Liver (tissue), 8 donors: ENCODE measurements at regions not wholly inside any gene's neighbourhood (a gene's known extent, or its start where the extent isn't known, plus 50 kb on each side); places are given as distances from the start of the nearest gene placed in this dataset.

Source experiments
- DNase-seq: peaks from one replicate; pipeline ENCODE4 v3.0.0-alpha.2; 2017; ENCODE audit warnings: low spot score
- H3K27ac ChIP-seq, 2 donors: one replicate each; pipeline ENCODE4 v1.7.0; 2013; ENCODE audit warnings: inconsistent platforms in 2 of 2, low read length in 2 of 2, control low read depth in 1 of 2, low read depth in 1 of 2, mild to moderate bottlenecking in 1 of 2
- H3K27me3 ChIP-seq, 4 donors: one replicate each; pipeline versions ENCODE4 v1.6.1 to v1.7.0; 2013; ENCODE audit warnings: low read length in 3 of 4, inconsistent platforms in 1 of 4, mild to moderate bottlenecking in 1 of 4, moderate library complexity in 1 of 4; ENCODE audit not compliant: control insufficient read depth in 4 of 4, insufficient read depth in 4 of 4
- H3K36me3 ChIP-seq, 4 donors: one replicate each; pipeline versions ENCODE4 v1.6.1 to v1.7.0; 2013; ENCODE audit warnings: low read length in 3 of 4, mild to moderate bottlenecking in 3 of 4, low read depth in 1 of 4, moderate library complexity in 1 of 4; ENCODE audit not compliant: control insufficient read depth in 4 of 4, insufficient read depth in 3 of 4
- H3K4me1 ChIP-seq, 4 donors: one replicate each; pipeline versions ENCODE4 v1.6.1 to v1.7.0; 2013; ENCODE audit warnings: low read length in 3 of 4, mild to moderate bottlenecking in 3 of 4, moderate library complexity in 1 of 4; ENCODE audit not compliant: control insufficient read depth in 4 of 4, insufficient read depth in 4 of 4
- H3K4me3 ChIP-seq, 3 donors: one replicate each; pipeline versions ENCODE4 v1.6.1 to v1.7.0; 2013; ENCODE audit warnings: low read length in 3 of 3, control low read depth in 1 of 3, low read depth in 1 of 3, mild to moderate bottlenecking in 1 of 3
- H3K9ac ChIP-seq, 2 donors: one replicate each; pipeline ENCODE4 v1.7.0; 2013; ENCODE audit warnings: low read length in 2 of 2, mild to moderate bottlenecking in 2 of 2, moderate library complexity in 2 of 2, control low read depth in 1 of 2, low read depth in 1 of 2
- H3K9me3 ChIP-seq, 4 donors: one replicate each; pipeline versions ENCODE4 v1.6.1 to v1.7.0; 2013; ENCODE audit warnings: low read length in 3 of 4; ENCODE audit not compliant: control insufficient read depth in 4 of 4
- ATF3 ChIP-seq: IDR thresholded peaks from 2 replicates; pipeline ENCODE4 v1.6.1; 2016; ENCODE audit warnings: antibody characterized with exemption
- EGR1 ChIP-seq, 2 donors: IDR thresholded peaks; 2 replicates each; pipeline ENCODE4 v1.6.1; 2016 to 2018; ENCODE audit warnings: antibody characterized with exemption in 2 of 2, low read depth in 2 of 2
- FOXA1 ChIP-seq: IDR thresholded peaks from 2 replicates; pipeline ENCODE4 v1.6.1; 2016; ENCODE audit warnings: antibody characterized with exemption
- FOXA2 ChIP-seq: IDR thresholded peaks from 2 replicates; pipeline ENCODE4 v1.6.1; 2016; ENCODE audit warnings: antibody characterized with exemption
- GABPA ChIP-seq, 2 donors: IDR thresholded peaks in 1 of 2; conservative IDR thresholded peaks in 1 of 2; 2 replicates each; pipeline ENCODE4 v1.6.1; 2016; ENCODE audit warnings: antibody characterized with exemption in 2 of 2, mild to moderate bottlenecking in 1 of 2, moderate library complexity in 1 of 2
- HNF4A ChIP-seq, 2 donors: conservative IDR thresholded peaks; 2 replicates each; pipeline ENCODE4 v1.6.1; 2016; ENCODE audit warnings: antibody characterized with exemption in 2 of 2, mild to moderate bottlenecking in 2 of 2
- HNF4G ChIP-seq: IDR thresholded peaks from 2 replicates; pipeline ENCODE4 v1.6.1; 2016; ENCODE audit warnings: antibody characterized with exemption
- JUND ChIP-seq, 2 donors: IDR thresholded peaks; 2 replicates each; pipeline ENCODE4 v1.6.1; 2016; ENCODE audit warnings: antibody characterized with exemption in 2 of 2
- NR2F2 ChIP-seq: IDR thresholded peaks from 2 replicates; pipeline ENCODE4 v1.6.1; 2016; ENCODE audit warnings: antibody characterized with exemption
- RAD21 ChIP-seq, 2 donors: IDR thresholded peaks; 2 replicates each; pipeline ENCODE4 v1.6.1; 2016; ENCODE audit warnings: antibody characterized with exemption in 2 of 2, mild to moderate bottlenecking in 2 of 2
- RXRA ChIP-seq, 2 donors: IDR thresholded peaks; 2 replicates each; pipeline ENCODE4 v1.6.1; 2017 to 2018; ENCODE audit warnings: antibody characterized with exemption in 2 of 2, mild to moderate bottlenecking in 1 of 2
- SP1 ChIP-seq: IDR thresholded peaks from 2 replicates; pipeline ENCODE4 v1.6.1; 2018; ENCODE audit warnings: antibody characterized with exemption, mild to moderate bottlenecking
- TAF1 ChIP-seq: conservative IDR thresholded peaks from 2 replicates; pipeline ENCODE4 v1.6.1; 2016; ENCODE audit warnings: antibody characterized with exemption, mild to moderate bottlenecking
- YY1 ChIP-seq: IDR thresholded peaks from 2 replicates; pipeline ENCODE4 v1.6.1; 2016; ENCODE audit warnings: antibody characterized with exemption, mild to moderate bottlenecking
- ZBTB33 ChIP-seq: IDR thresholded peaks from 2 replicates; pipeline ENCODE4 v1.6.1; 2016; ENCODE audit warnings: antibody characterized with exemption
- WGBS: extraction: QIAGEN DNeasy Blood & Tissue Kit; methylation state at CpG from one replicate; pipeline ENCODE4 v1.1.7; 2013; 5-methylcytosine and 5-hydroxymethylcytosine counted together
- TF ChIP-seq, protein P1 (sequence below): IDR thresholded peaks from 2 replicates; pipeline ENCODE4 v1.6.1; 2016; ENCODE audit warnings: antibody characterized with exemption, mild to moderate bottlenecking
- TF ChIP-seq, protein P2 (sequence below): fragments of 150-350 bp; IDR thresholded peaks from 2 replicates; pipeline ENCODE4 v1.5.1; 2017; ENCODE audit warnings: improper control_type of control experiment, low read depth, low read length; ENCODE audit not compliant: missing input control
- TF ChIP-seq, protein P3 (sequence below): IDR thresholded peaks from 2 replicates; pipeline ENCODE4 v1.6.1; 2016; ENCODE audit warnings: antibody characterized with exemption
- donor health status: healthy.
- donor health status: healthy.
- donor health status: healthy.
- donor health status: healthy.
- donor health status: healthy.

DNA sequence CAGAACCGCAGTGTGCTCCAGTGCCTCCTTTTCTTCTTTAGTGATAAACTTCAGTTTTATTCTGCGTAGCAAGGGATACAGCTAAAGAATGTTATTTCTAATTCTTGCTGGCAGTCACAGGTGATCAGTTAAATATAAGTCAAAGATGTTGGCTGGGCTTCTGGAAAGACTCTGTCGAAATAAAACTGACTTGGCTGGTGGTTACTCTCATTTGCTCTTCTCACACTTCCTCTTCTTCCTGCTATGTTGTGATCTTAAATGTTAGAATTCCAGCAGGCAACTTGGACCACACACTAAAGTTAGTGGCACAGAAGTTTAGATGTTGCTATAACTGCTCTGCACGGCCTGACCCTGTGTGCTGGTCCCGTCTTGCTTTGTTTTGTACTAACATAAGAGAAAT, 278.6 kb downstream of the CDH19 start (continued):
- TF ChIP-seq, protein P1, sequence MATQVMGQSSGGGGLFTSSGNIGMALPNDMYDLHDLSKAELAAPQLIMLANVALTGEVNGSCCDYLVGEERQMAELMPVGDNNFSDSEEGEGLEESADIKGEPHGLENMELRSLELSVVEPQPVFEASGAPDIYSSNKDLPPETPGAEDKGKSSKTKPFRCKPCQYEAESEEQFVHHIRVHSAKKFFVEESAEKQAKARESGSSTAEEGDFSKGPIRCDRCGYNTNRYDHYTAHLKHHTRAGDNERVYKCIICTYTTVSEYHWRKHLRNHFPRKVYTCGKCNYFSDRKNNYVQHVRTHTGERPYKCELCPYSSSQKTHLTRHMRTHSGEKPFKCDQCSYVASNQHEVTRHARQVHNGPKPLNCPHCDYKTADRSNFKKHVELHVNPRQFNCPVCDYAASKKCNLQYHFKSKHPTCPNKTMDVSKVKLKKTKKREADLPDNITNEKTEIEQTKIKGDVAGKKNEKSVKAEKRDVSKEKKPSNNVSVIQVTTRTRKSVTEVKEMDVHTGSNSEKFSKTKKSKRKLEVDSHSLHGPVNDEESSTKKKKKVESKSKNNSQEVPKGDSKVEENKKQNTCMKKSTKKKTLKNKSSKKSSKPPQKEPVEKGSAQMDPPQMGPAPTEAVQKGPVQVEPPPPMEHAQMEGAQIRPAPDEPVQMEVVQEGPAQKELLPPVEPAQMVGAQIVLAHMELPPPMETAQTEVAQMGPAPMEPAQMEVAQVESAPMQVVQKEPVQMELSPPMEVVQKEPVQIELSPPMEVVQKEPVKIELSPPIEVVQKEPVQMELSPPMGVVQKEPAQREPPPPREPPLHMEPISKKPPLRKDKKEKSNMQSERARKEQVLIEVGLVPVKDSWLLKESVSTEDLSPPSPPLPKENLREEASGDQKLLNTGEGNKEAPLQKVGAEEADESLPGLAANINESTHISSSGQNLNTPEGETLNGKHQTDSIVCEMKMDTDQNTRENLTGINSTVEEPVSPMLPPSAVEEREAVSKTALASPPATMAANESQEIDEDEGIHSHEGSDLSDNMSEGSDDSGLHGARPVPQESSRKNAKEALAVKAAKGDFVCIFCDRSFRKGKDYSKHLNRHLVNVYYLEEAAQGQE, result no peak
- TF ChIP-seq RXRA (IDR thresholded peaks at IDR 0.05) (no peak), SP1 (no peak)

GRCh38 chr18:66324616-66325015, 279.3 kb downstream of the CDH19 start:
- H3K9me3 ChIP-seq, result no peaks in the 10 kb centered on the region
- no peak overlapping the region for H3K27ac ChIP-seq
- H3K4me3 ChIP-seq, result no peak overlapping the region
- no peak for TF ChIP-seq HNF4A (conservative IDR thresholded peaks at IDR 0.05)
- TF ChIP-seq, protein P2, sequence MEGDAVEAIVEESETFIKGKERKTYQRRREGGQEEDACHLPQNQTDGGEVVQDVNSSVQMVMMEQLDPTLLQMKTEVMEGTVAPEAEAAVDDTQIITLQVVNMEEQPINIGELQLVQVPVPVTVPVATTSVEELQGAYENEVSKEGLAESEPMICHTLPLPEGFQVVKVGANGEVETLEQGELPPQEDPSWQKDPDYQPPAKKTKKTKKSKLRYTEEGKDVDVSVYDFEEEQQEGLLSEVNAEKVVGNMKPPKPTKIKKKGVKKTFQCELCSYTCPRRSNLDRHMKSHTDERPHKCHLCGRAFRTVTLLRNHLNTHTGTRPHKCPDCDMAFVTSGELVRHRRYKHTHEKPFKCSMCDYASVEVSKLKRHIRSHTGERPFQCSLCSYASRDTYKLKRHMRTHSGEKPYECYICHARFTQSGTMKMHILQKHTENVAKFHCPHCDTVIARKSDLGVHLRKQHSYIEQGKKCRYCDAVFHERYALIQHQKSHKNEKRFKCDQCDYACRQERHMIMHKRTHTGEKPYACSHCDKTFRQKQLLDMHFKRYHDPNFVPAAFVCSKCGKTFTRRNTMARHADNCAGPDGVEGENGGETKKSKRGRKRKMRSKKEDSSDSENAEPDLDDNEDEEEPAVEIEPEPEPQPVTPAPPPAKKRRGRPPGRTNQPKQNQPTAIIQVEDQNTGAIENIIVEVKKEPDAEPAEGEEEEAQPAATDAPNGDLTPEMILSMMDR, result no peak
- TF ChIP-seq, protein P1, result no peak
- no peak for TF ChIP-seq ZBTB33
- TF ChIP-seq TAF1, result no peak
- TF ChIP-seq ATF3, result no peak
- TF ChIP-seq FOXA1, result no peak
- no peak for TF ChIP-seq HNF4G
- TF ChIP-seq RAD21 (IDR thresholded peaks at IDR 0.05), result no peak
- TF ChIP-seq FOXA2, result no peak
- no peak for TF ChIP-seq GABPA (IDR thresholded peaks at IDR 0.05 in 1 of 2, conservative IDR thresholded peaks at IDR 0.05 in 1 of 2)
- no peak for TF ChIP-seq EGR1 (IDR thresholded peaks at IDR 0.05; ENCODE audit: low read depth in 2 of 2)
- TF ChIP-seq JUND (IDR thresholded peaks at IDR 0.05), result no peak
- TF ChIP-seq RXRA (IDR thresholded peaks at IDR 0.05), result no peak
- no peak for TF ChIP-seq SP1
- TF ChIP-seq YY1, result no peak
- no peak for TF ChIP-seq NR2F2
- TF ChIP-seq, protein P3, sequence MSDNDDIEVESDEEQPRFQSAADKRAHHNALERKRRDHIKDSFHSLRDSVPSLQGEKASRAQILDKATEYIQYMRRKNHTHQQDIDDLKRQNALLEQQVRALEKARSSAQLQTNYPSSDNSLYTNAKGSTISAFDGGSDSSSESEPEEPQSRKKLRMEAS, result no peak
- 66% methylated on average over 2 of the region's 2 CpGs for WGBS
- H3K9ac ChIP-seq, result no peak overlapping the region
- H3K36me3 ChIP-seq, result no peaks in the 10 kb centered on the region
- no peak for DNase-seq
- H3K27me3 ChIP-seq, result no peaks in the 10 kb centered on the region
- H3K4me1 ChIP-seq, result no peaks in the 10 kb centered on the region
